VCaP (cell line): ENCODE measurements at regions not wholly inside any gene's neighbourhood (a gene's known extent, or its start where the extent isn't known, plus 50 kb on each side); places are given as distances from the start of the nearest gene placed in this dataset.

ENCODE experiments used
- H3K27ac ChIP-seq: fragments of 450-650 bp; 2 replicates; pipeline ENCODE4 v1.5.1; 2017
- TF ChIP-seq, protein P1 (sequence below): fragments of 450-650 bp; conservative IDR thresholded peaks from 2 replicates; pipeline ENCODE4 v1.5.1; 2017; ENCODE audit warnings: mild to moderate bottlenecking, moderate library complexity

DNA sequence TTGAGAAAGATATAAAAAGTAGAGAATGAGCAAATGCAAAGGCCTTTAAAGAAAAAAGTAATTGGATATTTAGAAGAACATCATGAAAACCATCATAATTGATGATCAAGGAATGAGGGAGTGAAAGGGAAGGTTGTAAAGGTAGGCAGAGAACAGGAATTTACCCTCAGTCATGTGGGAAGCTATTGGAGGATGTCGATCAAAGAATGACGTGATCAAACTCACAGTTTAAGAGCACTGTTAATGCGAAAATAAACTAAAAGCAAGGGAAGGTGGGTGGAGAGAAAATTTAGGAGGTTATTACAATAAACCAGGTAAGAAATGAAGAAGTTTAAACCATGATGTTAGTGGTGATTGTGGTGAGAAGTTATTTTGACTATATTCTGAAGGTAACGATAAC, 982.6 kb upstream of the EYS start:
- TF ChIP-seq, protein P1, sequence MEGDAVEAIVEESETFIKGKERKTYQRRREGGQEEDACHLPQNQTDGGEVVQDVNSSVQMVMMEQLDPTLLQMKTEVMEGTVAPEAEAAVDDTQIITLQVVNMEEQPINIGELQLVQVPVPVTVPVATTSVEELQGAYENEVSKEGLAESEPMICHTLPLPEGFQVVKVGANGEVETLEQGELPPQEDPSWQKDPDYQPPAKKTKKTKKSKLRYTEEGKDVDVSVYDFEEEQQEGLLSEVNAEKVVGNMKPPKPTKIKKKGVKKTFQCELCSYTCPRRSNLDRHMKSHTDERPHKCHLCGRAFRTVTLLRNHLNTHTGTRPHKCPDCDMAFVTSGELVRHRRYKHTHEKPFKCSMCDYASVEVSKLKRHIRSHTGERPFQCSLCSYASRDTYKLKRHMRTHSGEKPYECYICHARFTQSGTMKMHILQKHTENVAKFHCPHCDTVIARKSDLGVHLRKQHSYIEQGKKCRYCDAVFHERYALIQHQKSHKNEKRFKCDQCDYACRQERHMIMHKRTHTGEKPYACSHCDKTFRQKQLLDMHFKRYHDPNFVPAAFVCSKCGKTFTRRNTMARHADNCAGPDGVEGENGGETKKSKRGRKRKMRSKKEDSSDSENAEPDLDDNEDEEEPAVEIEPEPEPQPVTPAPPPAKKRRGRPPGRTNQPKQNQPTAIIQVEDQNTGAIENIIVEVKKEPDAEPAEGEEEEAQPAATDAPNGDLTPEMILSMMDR = no peak
- H3K27ac ChIP-seq = no peak overlapping the region

DNA sequence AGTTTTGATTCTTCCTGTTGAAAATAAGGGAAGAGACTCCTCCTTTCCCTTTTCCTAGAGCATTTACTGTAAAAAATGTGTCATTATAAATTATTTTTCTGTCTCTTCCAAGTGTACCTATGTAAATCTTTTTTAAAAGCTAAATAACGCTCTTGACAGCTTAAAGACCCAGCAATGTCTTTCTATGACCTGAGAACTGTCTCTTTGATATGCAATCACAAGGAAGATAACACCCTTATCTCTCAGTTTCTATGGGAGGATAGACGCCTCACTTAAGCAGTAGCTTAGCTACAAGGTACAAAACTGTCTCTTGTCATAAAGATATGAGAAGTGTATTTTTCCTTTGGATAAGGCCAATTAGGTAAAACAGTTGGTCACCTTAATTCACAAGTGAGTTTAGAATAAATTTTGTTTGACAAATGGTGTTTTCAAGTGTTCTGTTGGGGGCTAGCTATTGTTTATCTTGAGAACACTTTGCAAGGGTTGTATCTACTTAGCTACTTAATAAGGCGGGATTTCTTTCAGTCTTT, 980.6 kb upstream of the EYS start:
- TF ChIP-seq, protein P1 = no peak
- no peak overlapping the region for H3K27ac ChIP-seq

DNA sequence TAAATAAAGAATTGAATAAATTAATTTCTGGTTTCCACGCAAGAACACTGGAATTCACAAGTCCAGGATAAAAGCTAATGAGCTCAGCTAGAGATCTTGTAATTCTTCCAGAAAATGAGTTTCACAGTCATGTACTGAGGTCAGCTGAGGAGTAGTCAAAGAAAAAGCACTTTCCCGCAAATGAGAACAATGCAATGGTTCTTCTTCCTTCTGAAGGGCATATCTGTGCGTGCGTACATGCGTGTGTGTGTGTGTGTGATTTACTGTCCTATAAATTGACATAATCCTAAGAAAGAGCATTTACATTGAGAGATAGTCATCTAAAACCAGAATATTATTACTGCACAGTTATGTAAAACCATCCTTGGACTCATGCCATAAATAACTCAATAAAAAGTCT, 968.9 kb upstream of the EYS start:
- TF ChIP-seq, protein P1 = no peak

DNA sequence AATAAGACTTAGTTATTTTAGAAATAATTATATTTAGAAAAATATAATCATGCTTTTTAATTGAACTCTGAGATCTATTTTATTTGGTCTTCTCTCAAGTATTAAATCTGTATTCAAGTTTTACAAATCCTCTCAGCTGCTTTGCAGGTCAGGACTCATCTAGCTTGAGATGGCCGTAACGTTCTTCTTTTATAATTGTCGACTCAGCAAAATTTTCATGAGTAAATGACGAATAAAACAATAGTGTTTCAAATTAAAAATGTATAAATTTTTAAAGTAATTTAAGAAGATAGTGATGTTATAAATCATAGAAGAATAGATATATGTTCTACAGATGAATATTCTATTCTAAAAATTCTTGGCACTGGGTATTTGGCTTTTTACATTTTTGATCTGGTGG, 957.1 kb upstream of the EYS start:
- no peak overlapping the region for H3K27ac ChIP-seq
- TF ChIP-seq, protein P1 = no peak

More for the DNA sequence above, 968.9 kb upstream of the EYS start:
- no peak overlapping the region for H3K27ac ChIP-seq

DNA sequence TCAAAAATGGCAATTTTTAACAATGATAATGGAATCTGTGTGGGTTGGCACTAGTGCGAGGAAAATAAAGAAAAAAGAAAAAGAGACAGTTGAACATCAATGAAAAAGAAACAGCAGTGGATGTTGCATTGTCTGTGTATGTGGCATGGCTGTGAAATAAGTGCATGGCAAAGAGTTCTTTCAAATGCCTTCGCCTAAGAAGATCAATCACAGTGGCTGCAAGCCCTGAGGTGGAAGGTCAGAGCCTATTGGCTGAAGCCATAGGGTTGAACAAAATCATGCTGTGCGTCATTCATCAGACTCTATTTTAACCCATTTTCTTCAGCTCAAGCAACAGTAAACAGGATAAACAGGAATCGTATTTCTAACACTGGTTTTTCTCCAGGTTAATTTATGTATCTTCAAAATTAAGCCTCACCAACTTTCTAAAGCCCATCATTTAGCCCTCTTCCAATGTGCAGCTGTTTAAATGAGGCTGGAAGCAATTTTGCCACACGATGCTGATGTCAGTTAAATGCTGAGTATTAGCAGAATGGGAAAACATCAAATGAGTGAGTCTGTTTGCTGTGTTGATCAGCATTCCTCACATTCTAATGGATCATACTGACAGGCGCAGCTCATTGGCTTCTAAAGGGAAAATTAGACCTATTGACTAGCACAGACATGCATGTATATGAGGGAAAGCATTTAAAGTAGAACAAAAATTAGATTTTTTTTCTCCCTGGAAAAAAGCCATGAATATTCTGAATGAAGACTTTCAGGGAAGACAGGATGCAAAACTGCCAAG, 955.9 kb upstream of the EYS start:
- H3K27ac ChIP-seq = no peak overlapping the region
- TF ChIP-seq, protein P1 = no peak

DNA sequence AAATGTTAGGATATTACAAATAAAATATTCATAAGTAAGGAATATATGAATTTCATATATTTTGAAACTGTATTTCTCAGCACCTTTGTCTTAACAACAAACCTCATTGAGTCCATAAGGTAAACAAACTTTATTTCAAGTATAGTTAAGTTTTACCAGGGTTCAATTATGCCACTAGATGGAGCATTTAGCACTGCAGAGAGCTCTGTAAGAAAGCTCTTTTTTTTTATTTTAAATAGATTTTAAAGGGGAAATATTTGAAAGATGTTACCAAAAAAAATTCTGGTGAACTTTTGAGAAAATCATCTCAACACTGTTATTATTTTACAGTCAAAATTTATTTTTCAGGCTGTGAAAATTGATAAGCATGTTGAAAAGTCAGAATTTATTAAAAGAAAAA, 955.2 kb upstream of the EYS start:
- no peak overlapping the region for H3K27ac ChIP-seq
- TF ChIP-seq, protein P1 = peak; percentile 78

DNA sequence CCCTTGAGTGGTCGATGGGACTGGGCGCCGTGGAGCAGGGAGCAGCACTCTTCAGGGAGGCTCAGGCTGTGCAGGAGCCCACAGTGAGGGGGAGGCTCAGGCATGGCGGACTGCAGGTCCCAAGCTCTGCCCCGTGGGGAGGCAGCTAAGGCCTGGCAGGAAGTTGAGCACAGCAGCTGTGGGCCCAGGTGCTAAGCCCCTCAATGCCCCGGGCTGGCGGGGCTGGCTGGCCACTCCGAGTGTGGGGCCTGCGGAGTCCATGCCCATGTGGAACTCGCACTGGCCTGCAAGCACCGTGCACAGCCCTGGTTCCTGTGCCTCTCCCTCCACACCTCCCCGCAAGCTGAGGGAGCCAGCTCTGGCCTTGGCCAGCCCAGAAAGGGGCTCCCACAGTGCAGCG, 948.4 kb upstream of the EYS start:
- no peak overlapping the region for H3K27ac ChIP-seq
- TF ChIP-seq, protein P1 = no peak
